CD1c-positive myeloid dendritic cell (primary cell): ENCODE measurements at regions not wholly inside any gene's neighbourhood (a gene's known extent, or its start where the extent isn't known, plus 50 kb on each side); places are given as distances from the start of the nearest gene placed in this dataset.

Experiments used
- DNase-seq: peaks from one replicate; pipeline ENCODE4 v3.0.0-alpha.2; 2016; ENCODE audit errors: extremely low spot score

GRCh38 chr5:107325866-107326265 is 344.9 kb downstream of the EFNA5 start:
- no peak for DNase-seq

- no peak for DNase-seq
Measured at GRCh38 chr5:107324809-107325208, 345.9 kb downstream of the EFNA5 start.

GRCh38 chr5:107324071-107324470 is 346.7 kb downstream of the EFNA5 start:
- no peak for DNase-seq

GRCh38 chr5:107323536-107323935 is 347.2 kb downstream of the EFNA5 start:
- DNase-seq, result no peak

- DNase-seq, result no peak
Measured at GRCh38 chr5:107322936-107323335, 347.8 kb downstream of the EFNA5 start.

GRCh38 chr5:107321906-107322305 is 348.8 kb downstream of the EFNA5 start:
- DNase-seq, result no peak

- DNase-seq, result no peak
Measured at GRCh38 chr5:107320846-107321245, 349.9 kb downstream of the EFNA5 start.

GRCh38 chr5:107320376-107320775 is 350.4 kb downstream of the EFNA5 start:
- DNase-seq, result no peak

GRCh38 chr5:107319901-107320300 is 350.8 kb downstream of the EFNA5 start:
- DNase-seq, result no peak

- no peak for DNase-seq
Measured at GRCh38 chr5:107314330-107314729, 356.4 kb downstream of the EFNA5 start.

GRCh38 chr5:107313921-107314320 is 356.8 kb downstream of the EFNA5 start:
- DNase-seq, result no peak

- DNase-seq, result no peak
Measured at GRCh38 chr5:107313098-107313497, 357.6 kb downstream of the EFNA5 start.

- DNase-seq, result no peak
Measured at GRCh38 chr5:107310181-107310580, 360.6 kb downstream of the EFNA5 start.

- no peak for DNase-seq
Measured at GRCh38 chr5:107306594-107306993, 364.1 kb downstream of the EFNA5 start.

GRCh38 chr5:107306002-107306401 is 364.7 kb downstream of the EFNA5 start:
- DNase-seq, result no peak

- DNase-seq, result no peak
Measured at GRCh38 chr5:107304684-107305083, 366.1 kb downstream of the EFNA5 start.

GRCh38 chr5:107303171-107303968 is 367.4 kb downstream of the EFNA5 start:
- DNase-seq, result no peak

- DNase-seq, result no peak
Measured at GRCh38 chr5:107302441-107302840, 368.3 kb downstream of the EFNA5 start.

- peak; percentile 80 for DNase-seq
Measured at GRCh38 chr5:107301999-107302398, 368.7 kb downstream of the EFNA5 start.

- no peak for DNase-seq
Measured at GRCh38 chr5:107300721-107301327, 369.9 kb downstream of the EFNA5 start.

- no peak for DNase-seq
Measured at GRCh38 chr5:107296572-107296971, 374.2 kb downstream of the EFNA5 start.

GRCh38 chr5:107295914-107296313 is 374.8 kb downstream of the EFNA5 start:
- DNase-seq, result no peak

- no peak for DNase-seq
Measured at GRCh38 chr5:107294669-107295068, 376.1 kb downstream of the EFNA5 start.

- peak; percentile 81 for DNase-seq
Measured at GRCh38 chr5:107294211-107294550, 376.6 kb downstream of the EFNA5 start.
